COLO668 (cell line): ENCODE measurements at regions not wholly inside any gene's neighbourhood (a gene's known extent, or its start where the extent isn't known, plus 50 kb on each side); places are given as distances from the start of the nearest gene placed in this dataset.

Source experiments
- DNase-seq: peaks from one replicate; lab custom pipeline; 2025; ENCODE audit not compliant: unreplicated experiment; lab: John Stamatoyannopoulos, UW

DNA sequence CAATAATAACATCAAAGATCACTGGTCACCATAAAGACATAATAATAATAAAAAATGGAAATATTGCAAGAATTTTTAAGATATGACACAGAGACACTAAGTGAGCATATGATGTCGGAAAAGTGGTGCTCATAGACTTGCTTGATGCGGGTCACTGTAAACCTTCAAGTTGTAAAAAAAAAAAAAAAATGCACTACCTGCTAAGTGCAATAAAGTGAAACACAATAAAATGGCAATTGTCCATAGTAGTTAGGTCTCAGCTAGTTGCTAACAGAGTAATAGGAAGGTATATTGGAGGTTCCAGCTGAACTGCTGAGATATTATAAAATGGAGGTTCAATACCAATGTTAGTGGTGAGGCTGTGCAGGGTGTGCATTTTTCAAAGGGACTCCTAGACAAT lies 146.6 kb upstream of the MRPS22 start:
- DNase-seq: no peak

- no peak for DNase-seq
These were observed 145.6 kb upstream of the MRPS22 start for GRCh38 chr3:139198186-139198585.

- no peak for DNase-seq
These were observed 144.9 kb upstream of the MRPS22 start for GRCh38 chr3:139198929-139199328.

GRCh38 chr3:139199421-139200010 lies 144.3 kb upstream of the MRPS22 start:
- DNase-seq: no peak

- no peak for DNase-seq
These were observed 142.2 kb upstream of the MRPS22 start for GRCh38 chr3:139201446-139202225.

DNA sequence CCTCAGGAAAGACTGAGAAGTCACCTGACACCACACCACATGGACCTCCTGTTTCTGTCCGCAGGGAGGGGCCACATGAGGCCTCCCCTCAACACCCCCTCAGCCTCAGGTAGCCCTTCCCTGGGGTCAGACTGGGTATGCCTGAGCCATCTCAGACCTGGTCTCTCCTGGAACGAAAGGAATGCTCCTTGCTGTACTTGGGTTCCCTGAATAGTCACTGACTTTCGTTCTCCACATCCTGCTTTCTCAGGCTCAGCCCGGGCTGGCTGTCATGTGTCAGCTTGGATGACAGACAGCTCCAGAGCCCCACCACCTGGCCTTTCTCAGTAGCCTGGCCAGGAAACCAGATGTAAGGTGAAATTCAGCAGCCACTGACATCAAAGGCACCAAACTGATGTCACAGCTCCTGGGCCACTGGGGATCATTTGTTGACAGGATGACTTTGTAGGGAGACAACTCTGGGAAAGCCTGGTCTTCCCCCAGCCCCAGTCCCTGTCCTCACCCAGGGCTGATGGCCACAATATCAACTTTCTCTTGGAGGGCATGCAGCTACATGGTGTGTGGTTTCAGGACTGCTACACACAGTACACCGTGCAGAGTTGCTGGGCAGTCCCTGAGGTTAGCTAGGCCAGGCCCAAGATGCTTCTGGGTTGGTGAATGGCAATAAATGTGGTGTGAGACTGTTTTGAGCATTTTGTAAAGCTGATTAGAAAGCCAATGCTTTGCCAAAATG lies 141.4 kb upstream of the MRPS22 start:
- peak; percentile 3 for DNase-seq

GRCh38 chr3:139202959-139203349 lies 140.9 kb upstream of the MRPS22 start:
- DNase-seq: no peak

DNA sequence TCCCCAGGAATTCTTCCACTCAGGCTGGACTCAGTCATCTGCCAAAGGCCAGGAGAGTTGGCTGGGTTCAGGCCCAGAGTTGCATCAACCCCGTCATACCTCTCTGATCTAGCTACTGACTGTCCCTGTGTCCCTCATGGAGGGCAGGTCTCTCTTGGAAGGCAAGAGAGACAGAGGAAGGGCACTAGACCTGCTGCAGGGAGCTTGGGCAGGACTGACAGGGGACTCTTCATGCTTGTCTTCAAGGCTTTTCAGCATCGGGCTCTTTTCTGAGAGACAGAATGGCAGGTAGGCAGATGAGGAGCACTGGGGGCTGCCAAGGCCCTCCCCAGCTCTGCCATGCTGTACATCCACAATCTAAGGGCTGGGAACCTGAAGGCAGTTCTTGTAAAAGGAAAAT lies 140.1 kb upstream of the MRPS22 start:
- no peak for DNase-seq

DNA sequence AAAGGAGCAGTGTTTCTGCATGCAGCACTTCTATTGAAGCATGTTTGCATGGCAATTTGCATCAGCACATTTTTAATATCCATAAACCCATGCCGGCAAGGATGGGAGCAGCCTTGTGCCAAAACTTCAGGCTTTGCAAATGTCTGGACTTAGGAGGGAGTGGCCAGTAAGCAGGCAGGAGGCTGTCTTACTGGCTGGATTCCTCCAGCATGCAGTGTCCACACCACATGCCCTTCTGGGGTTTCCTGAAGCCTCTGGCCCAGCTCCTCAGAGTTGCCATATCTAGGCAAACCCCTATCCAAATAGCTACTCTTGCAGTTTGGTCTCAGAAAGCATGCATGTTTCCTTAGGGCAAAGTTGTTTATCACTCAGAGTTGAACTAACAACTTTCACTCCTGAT lies 139.1 kb upstream of the MRPS22 start:
- DNase-seq: no peak

DNA sequence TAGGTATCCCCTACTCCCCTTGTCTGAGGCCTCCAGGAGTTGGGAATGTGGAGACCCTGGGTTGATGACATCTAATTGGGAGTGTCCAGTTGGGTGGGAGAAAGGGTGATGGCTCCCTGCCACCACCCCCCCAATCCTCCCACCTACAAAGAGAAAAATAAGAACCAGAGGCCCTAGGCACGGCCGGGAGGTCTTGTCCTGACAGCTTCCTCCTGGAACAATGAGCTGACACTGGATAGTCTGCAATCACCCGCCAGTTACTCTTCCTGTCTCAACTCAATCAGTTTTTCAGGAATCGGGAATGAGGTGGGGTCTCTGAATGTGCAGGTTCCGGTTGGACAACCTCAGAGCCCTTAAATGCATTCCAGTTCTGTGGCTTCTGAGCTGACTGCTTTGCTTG lies 129.9 kb upstream of the MRPS22 start:
- no peak for DNase-seq

- no peak for DNase-seq
These were observed 126.9 kb upstream of the MRPS22 start for GRCh38 chr3:139216958-139217357.

GRCh38 chr3:139217633-139218032 lies 126.2 kb upstream of the MRPS22 start:
- no peak for DNase-seq

- no peak for DNase-seq
These were observed 125.8 kb upstream of the MRPS22 start for GRCh38 chr3:139218046-139218445.

- DNase-seq: no peak
These were observed 124.4 kb upstream of the MRPS22 start for GRCh38 chr3:139219463-139219862.

DNA sequence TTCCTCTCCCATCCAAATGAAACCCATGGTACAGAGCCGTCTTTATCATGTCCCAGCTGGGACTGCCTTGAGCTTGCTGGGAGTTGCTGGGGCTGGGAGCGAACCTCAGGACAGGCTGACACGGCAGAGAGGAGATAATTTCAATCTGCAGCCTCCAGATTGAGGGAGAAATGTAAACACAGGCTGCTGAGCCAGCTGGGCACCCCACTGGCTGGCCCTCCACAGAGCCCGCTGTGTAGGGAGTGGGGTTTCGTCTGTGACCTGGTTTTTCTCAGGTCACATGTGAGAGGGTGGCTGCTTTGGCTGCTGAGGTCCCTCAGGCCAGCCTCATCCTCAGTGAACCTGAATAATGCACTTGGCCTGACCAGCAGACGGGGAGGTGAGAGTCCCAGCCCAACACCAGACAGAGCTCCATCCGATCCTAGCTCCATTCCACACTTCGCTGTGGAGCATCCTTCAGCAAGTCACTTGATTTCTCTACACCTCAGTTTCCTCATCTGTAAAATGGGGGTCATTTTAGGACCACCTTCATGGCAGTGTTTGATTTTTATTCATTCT lies 121.6 kb upstream of the MRPS22 start:
- no peak for DNase-seq

DNA sequence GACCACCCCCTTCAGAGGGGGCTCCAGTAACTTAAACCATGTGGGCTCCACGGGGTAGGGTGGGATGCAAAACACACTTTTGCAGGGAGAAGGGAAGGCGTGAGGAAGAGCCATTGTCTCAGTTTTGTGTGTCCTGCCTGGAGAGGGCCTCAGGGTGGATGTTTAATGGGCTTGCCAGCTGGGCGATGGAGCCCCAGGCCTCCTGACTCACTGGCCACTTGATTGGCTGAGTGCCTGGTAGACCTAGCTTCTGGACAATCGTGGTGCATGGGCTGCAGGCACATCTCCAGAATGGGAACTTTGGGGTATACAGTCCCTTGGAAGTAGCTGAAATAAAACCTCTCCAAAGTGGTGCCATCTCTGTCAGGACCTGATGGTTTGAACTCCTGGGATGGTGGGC lies 118.3 kb upstream of the MRPS22 start:
- DNase-seq: no peak

DNA sequence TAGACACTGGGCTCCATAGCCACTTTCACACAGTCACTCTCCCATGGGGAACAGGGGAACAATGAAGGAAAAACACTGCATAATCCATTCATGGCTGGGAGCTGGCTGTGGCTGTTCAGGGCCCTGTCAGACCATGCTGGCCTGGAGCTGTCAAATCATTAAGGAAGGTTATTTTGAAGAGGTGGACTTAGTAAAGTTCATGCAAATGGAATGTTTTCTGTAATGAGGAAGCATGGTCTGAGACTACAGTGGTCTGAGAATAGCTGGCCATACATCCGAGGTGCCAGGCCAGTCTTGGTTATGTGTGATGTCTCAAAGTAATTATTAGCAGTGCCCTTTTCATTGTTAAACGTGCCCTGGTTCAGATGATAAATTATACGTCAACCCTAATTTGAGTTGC lies 117.1 kb upstream of the MRPS22 start:
- no peak for DNase-seq

DNA sequence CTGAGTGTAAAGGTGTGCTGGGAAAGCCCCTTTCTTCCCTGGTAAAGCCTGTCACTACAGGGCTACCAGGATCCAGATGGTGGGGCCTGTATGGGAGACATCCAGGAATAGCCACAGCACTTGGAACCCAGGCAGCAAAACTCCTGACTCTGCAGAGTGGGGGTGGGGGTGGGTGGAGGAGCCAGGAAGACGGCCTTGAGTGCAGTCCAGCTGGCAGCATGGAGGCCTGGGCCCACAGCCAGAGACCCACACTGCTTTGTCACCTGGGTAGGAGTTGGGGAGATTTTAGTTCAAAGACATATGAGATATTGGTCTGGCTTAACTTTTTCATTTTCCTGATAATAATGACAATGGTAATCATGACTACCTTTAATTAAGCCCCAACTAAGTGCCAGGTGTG lies 116.7 kb upstream of the MRPS22 start:
- no peak for DNase-seq

DNA sequence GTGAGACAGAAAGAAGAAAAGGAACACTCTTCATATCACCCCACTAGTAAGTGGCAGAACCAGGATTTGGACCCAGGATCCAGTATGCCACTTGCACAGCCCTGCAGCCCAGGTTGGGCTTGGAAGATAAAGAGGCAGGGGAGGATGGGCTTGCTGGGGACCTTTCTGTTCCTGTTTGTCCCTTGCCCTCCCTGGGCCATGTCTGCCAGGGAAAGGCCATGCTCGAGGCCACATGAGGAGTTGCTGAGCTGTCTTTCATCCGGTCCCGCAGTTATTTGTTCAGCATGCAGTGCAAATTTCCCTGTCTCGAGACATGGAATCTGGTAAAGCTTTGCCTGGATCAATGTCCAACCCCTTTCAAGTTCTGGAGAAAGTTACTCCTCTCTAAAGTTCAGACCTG lies 116.0 kb upstream of the MRPS22 start:
- DNase-seq: no peak

DNA sequence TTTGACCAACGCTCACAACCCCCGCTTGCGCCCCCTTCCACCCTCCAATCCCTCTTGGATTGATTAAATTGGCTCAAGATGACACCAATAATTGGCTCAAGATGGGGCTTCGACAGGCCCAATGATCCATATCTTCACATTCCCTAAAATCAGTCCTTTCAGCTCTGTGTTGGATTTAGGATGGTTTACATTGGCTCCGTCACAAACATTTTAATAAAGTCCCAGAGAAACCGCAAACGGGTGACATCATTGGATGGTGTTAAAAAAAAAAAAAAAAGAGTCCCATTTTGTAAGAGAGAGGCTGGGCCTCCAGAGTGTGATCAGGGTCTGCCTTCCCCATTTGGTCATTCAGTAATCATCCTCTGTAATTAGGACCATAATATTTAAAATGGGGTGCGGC lies 113.4 kb upstream of the MRPS22 start:
- DNase-seq: no peak

- DNase-seq: no peak
These were observed 112.1 kb upstream of the MRPS22 start for GRCh38 chr3:139231555-139232281.
